Astrocyte of the spinal cord (primary cell): ENCODE measurements at regions not wholly inside any gene's neighbourhood (a gene's known extent, or its start where the extent isn't known, plus 50 kb on each side); places are given as distances from the start of the nearest gene placed in this dataset.

Source experiments
- DNase-seq: peaks from one replicate; pipeline ENCODE4 v3.0.0; 2011; ENCODE audit warnings: low read depth, low spot score
- H3K4me3 ChIP-seq: 2 replicates; pipeline ENCODE4 v1.5.1; 2011; ENCODE audit warnings: low read depth, mild to moderate bottlenecking, low read length, moderate library complexity
- in situ Hi-C: cut with HindIII; loops from 2 replicates; pipeline ENCODE4 v1.10.0; 2017; ENCODE audit warnings: low sequenced_read_pairs
- TF ChIP-seq, protein P1 (sequence below): IDR thresholded peaks from 2 replicates; pipeline ENCODE4 v1.5.1; 2012; ENCODE audit warnings: low read depth, mild to moderate bottlenecking, low read length, inconsistent platforms

DNA sequence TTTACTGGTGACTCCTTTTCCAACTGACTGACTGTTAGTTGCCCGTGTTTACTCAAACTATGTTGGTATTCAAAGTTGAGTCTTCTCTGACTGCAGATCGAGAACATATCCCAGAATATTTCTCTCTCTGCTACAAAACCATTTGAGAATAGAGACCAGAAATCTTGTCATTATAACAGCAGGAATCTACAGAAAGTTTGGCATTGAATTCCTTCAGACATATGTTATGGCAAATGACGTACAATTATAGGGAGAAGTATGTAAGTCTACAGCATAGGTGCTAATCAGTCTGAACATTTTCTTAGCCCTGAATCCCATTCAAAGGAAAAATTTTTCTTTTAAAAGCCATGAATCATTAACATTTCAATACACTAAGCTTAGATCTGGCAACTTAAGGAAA is 239.8 kb upstream of the SOX9 start:
- TF ChIP-seq, protein P1, sequence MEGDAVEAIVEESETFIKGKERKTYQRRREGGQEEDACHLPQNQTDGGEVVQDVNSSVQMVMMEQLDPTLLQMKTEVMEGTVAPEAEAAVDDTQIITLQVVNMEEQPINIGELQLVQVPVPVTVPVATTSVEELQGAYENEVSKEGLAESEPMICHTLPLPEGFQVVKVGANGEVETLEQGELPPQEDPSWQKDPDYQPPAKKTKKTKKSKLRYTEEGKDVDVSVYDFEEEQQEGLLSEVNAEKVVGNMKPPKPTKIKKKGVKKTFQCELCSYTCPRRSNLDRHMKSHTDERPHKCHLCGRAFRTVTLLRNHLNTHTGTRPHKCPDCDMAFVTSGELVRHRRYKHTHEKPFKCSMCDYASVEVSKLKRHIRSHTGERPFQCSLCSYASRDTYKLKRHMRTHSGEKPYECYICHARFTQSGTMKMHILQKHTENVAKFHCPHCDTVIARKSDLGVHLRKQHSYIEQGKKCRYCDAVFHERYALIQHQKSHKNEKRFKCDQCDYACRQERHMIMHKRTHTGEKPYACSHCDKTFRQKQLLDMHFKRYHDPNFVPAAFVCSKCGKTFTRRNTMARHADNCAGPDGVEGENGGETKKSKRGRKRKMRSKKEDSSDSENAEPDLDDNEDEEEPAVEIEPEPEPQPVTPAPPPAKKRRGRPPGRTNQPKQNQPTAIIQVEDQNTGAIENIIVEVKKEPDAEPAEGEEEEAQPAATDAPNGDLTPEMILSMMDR: no peak
- H3K4me3 ChIP-seq: no peak overlapping the region
- in situ Hi-C loops: no loop called here
- DNase-seq: no peak

DNA sequence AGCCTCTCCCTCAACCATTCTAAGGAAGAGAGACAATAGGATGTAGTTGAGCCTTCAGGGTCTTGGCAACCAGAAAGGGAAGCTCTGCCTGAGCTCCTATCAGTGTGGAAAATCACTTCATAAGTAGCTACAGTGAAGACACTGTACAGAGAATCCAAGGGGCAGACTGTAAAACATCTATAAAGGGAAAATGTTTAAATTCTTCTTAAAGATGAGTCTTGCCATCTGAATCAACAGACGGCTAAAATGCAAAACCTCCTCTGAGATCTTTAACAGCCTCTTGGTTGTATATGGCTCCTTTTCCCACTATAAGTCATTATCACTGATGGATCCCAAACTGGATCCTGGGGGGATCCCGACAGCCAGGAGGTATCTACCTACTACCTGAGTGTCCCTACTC is 239.2 kb upstream of the SOX9 start:
- in situ Hi-C loops: no loop called here
- no peak for DNase-seq
- TF ChIP-seq, protein P1: no peak

DNA sequence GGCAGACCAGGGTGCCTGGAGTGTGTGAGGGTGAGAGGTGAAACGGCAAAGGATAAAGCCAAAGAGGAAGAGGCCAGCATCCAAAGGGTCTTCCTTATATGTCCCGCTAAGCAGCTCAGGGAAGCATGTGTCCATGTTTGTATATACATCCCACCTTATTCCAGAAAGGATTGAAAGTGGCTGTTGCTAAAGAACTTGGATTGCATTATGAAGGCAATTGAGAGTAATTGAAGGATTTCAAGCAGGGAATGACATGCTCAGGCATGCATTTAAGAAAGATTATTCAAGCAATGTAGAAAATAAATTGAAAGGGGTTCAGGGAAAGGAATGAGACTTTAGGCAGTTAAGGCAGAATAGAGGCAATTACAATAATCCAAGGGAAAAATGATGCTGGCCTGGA is 237.6 kb upstream of the SOX9 start:
- DNase-seq: no peak
- no peak overlapping the region for H3K4me3 ChIP-seq
- TF ChIP-seq, protein P1: no peak
- in situ Hi-C loops: no loop called here

More for the DNA sequence above, 239.2 kb upstream of the SOX9 start:
- H3K4me3 ChIP-seq: no peak overlapping the region

DNA sequence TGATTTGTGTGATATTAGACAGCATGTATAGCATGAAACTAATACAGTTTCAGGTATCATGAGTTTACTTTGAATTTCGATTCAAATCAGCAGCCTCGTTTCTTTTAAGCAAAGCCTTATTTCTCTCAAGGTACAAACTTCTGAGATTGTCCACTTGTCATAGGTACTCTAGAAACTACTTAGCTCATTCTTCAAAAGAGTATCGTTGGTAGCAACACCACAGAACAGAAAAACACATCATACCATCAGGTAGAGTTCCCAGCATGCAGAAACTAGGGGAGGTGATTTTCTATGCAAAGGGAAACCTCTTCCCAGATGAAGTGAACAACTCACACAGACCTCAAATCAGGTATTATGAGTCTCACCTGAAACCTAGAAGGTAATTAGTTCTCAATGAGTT is 237.0 kb upstream of the SOX9 start:
- H3K4me3 ChIP-seq: no peak overlapping the region
- TF ChIP-seq, protein P1: no peak
- no peak for DNase-seq
- in situ Hi-C loops: no loop called here

DNA sequence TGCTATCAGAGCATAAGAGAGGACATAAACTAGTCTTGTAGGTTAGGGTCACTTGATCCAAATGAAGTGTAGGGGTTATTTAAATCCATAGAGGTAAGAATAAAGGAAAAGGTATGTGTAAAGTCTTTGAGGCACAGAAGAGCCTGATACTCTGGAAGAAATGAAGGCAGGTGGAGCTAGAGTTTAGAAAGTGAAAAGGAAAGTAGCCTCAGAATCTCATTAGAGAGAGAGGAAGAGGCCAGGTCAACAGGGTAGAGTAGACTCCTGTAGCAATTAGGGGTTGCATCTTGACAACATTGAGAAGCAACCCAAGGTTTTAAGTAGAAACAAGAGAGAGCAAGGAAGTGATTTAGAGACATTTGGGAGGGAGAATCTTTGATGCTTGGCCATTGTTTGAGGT is 235.2 kb upstream of the SOX9 start:
- in situ Hi-C loops: no loop called here
- TF ChIP-seq, protein P1: no peak

DNA sequence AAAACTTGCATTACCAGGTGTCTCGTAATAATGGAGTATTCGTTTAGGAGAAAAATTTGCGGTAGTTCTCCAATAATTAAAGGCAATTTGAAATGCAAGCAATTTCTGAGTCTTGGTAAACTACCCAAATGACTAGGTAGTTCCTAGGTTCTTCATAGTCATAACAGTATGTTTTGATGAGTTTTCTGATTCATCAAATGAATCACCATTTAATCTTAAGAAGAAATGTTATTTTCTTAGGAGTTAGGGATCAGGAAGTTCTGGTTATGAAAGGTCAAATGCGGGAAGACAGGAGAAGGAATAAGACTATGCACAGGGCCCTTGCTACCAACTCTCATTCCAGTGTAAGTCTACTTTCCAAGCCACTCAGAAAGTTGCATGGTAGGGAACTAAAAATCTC is 221.5 kb upstream of the SOX9 start:
- H3K4me3 ChIP-seq: no peak overlapping the region
- TF ChIP-seq, protein P1: no peak
- in situ Hi-C loops: no loop called here
- peak; percentile 42 for DNase-seq

More for the DNA sequence above, 235.2 kb upstream of the SOX9 start:
- no peak for DNase-seq
- no peak overlapping the region for H3K4me3 ChIP-seq
